Inflammatory macrophage (primary cell): ENCODE measurements at regions not wholly inside any gene's neighbourhood (a gene's known extent, or its start where the extent isn't known, plus 50 kb on each side); places are given as distances from the start of the nearest gene placed in this dataset.

Experiments used
- DNase-seq, 2 donors: peaks; one replicate each; pipeline ENCODE4 v3.0.0-alpha.2; 2020 to 2022

DNA sequence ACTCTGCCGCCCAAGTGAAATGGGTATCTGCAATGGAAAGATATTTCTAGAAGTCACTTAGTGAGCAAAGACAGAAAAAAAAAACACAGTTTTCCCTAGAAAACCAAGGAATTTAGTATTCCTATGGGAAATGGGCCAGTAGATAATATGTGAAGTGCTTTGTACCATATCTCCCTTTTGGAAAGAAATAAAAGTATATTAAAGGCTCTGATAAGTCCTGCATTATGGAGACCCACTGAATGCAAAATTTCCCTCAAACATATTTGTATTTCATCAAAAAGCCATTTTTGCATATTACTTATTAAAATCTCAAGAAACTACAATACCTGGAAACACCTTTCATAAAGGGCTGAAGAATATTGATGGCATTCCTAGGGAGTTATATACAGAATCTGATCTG is 51.6 kb upstream of the DYNLRB2 start:
- DNase-seq, result no peak

DNA sequence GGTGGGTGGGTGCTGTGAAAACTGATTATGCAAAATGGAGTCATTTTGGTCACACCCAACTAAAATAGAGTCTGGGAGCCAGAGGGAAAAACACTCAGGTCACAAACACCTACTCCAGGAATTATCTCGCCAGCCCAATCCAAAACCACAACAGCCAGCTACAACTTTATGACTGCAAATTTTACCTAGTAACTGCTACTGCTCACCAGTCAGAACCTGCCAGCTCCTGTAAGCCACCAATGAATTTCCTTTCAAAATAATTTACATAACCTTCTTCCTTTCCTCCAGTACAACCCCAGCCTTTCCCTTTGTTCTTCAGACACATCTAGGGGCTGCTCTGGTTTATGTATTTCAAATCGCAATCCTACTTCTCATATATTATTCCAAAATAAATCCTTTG is 52.6 kb upstream of the DYNLRB2 start:
- no peak for DNase-seq

DNA sequence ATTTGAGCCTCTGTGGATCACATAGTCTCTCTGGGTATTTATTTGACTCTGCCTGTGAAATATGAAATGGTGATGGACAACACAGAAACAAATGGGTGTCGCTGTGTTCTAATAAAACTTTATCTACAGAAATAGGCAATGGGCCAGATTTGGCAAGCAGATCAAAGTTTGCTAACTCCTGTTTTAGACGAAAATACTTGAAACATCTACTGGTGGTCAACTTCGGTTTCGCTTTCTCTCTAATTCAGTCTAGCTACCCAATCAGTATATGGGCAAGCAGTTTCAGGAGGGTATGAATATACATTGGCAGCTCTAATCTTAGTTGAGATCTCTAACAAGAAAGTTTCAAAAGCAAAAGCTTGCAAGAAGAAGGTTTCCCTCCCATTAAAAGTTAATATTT is 60.1 kb upstream of the DYNLRB2 start:
- DNase-seq, result no peak

DNA sequence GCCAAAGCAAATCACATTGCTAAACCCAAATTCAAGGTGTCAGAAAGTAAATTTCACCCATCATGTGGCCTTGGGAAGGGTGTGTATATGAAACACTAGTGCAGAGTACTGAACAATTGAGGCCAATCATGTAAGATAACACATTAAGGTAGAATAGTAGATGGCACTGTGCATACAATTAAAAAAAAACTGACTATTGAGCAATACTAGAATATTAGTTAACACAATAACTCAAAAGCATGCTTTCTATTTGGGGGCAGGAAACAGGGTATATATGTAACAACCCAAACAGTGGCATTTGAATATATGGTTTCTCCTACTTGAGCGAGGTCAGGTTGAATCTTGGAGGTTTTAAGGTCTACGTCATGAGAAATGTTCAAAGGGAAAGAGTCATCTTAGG is 63.0 kb upstream of the DYNLRB2 start:
- DNase-seq, result no peak

DNA sequence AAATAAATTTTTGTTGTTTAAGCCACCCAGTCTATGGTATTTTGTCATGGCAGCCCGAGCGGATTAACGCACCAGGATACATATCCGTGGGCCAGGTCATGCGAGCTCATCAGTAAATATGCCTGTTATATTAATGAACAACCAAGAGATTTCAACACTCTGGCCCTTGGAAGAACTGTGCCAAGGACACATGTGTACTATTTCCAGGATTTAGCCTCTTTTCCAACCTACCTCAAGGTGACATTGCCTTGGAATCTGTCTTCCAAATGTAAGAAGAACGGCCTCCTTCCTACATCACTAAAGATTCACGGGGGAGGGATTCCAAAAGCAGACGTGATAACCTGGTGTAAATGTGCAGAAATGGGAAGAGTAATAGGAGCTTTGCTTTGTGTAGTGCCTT is 72.8 kb upstream of the DYNLRB2 start:
- no peak for DNase-seq

DNA sequence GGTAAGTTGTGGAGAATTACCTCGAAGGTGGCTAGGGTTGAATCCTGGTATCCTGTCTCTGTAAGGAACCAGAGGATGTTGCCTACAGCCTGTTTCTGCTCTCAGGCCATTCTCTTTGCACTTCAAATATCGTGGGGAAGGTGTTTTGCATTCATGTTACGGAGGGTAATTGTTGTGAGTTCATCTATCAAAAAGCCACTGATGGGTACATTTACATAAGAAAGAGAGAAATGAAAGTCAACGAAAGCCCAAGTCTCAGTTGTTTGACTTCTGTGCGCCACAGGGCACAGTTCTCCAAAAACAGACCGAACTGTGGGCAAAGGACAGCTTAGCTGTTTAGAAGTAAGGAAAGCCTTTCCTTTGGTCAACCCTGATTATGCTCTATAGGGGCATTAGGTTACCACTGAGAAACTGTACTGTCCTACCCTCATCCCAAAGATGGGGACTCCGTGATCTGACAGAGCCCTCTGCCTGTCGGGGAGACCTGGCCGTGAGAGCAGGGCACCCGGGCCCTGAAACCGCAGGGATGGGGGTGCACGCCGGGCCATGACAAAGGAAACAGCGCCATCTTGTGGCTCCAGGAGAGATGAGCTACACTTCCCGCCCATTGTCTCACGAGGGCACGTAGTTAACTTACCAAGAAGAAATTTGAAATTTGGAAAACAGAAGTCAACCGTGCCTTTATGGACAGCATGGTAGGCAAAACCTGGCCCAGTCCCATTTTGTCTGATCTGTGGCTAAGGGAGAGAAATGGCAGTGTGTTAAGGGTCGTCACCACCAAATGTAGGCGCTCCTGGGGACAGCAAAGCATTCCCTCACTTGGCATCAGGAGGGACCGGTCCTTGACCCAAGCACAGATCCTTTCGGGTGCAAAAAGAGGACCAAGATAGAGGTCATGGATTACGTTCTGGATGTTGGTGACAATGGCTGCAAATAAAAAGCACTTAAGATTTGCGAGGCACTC is 74.5 kb upstream of the DYNLRB2 start:
- DNase-seq, result peak; percentile 46 to 59

DNA sequence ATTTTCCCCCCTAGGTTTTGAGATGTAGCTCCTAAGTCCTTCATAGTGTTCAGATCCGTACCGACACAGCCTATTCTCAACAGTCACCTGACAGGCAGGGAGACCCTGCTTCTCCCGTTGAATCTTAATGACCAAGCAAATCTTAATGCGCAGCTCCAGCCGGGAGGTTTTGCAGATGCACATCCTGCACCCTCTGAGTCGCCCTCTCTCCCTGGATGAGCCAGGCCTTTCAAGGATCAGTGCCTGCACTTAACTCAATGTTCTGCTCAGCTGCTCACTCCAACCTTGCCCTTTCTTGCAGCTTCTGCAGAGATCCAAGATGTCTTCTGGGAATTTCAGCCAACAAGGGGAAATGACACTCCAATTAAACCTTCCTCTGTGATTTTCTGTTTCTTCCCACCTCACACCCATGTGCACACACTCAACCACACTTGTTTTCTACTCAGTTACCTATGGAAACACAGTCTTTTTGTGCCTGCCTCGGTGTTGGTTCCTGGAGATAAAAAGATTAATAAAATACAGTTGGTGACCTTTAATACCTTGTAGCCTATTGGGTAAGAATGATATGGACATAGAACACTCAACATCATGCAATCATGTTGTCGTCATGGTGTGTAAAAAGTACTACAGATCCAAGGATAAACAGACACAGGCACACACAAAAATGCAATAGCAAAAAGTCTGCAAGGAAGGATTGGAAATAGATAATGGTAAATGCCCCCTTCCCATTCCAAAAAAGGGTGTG is 76.9 kb upstream of the DYNLRB2 start:
- no peak for DNase-seq

DNA sequence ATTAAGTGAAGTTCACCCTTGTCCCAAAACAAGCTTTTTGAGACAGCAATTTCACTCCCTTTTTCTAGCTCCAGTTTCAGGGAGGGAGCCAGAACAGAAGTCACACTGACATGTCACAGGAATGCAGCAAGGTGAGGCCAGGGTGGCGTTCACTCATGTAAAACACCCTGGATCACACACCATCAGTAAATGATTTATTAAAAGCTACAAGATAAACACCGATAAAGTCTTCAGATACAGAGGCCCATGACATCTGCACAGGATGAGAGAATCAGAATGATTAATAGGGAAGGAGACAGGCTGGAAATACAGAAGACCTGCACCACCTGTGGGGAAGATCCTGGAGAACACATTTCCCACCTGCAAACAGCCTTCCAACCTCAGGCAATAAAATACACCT is 77.5 kb upstream of the DYNLRB2 start:
- no peak for DNase-seq

DNA sequence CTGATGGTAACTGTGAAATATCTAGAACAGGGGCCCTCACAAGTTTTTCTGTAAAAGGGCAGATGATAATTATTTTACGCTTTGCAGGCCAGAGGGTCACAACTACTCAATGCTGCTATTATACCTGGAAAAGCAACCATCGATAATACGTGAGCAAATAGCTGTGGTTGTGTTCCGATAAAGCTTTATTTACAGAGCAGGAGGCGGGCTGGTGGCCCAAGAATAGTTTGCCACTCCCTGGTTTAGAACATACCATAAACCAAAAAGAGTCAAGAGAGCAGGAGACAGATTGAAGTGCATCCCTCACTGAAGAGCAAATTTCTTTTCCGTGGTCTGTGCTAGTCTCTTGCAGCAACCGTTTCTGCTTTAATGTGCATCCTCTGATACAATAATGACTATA is 77.9 kb upstream of the DYNLRB2 start:
- DNase-seq, result no peak

DNA sequence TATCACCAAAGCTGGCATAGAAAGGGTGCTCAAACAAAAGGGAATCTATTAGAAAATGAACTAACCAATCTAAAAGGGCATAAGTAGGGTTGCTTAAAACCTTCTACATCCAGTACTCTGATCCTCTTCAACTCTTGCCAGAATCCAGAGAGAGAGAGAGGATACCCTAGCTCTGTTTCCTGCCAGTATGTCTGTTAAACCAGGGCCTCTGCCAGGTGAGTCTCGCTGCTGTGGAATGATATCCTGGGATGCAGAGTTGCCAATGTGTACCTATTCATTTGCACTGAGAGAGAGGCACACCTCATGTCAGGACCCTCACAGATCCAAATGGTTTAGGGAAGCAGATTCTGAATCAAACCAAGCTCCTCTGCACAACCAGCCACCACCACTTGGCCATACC is 79.8 kb upstream of the DYNLRB2 start:
- DNase-seq, result no peak

DNA sequence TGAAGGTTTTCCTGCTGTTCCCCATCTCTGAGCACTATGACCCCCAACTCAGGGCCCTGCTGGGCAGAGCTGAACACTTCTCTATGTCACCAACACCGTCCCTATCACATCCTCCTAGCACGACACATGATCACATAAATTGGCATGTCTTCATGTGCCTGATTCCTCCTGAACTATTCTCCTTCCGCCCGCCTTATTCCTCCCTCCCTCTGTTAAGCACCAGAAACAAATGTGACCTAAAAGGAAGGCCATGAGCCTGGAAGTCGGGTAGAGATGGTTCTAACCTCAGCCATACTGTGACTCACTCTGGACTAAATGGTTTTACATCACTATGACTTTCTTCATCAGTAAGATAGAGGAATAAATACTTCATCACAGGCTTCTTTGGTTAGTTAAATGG is 80.8 kb upstream of the DYNLRB2 start:
- no peak for DNase-seq

DNA sequence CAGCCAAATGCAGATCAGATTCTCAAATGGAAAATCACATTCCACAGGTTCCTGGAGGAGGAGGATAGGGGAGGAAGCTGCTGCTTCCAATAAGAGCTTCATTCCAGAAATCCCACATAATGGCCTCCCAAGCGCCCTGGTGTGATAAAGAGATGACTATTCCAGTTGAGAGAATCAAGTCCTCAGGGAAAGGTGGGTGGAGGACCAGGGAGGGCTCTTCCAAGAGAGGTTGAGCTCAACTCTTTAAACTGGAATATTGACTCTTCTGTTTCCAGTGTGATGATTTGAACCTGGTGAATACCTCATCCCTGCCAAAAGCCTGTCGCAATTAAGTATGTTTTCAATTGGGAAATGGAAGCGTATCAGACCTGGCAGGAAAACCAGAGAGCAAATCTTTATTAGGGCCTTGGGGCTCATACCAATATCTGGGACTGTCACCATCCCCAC is 81.4 kb upstream of the DYNLRB2 start:
- no peak for DNase-seq

DNA sequence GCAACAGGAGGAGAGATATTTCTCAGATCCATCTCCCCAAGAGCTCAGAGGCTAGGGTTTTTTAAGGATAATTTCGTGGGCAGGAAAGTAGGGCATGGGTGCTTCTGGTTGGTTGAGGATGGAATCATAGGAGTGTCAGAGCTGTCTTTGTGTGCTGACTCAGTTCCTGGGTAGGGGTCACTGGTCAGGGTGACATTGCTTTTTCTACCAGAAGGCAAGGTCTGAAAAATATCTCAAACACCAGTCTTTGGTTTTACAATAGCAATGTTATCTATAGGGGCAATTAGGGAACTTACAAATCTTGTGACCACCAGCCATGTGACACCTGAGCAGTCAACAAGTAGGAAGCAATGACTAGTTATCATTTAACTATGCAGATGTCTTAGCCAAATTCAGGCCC is 82.9 kb upstream of the DYNLRB2 start:
- DNase-seq, result no peak

DNA sequence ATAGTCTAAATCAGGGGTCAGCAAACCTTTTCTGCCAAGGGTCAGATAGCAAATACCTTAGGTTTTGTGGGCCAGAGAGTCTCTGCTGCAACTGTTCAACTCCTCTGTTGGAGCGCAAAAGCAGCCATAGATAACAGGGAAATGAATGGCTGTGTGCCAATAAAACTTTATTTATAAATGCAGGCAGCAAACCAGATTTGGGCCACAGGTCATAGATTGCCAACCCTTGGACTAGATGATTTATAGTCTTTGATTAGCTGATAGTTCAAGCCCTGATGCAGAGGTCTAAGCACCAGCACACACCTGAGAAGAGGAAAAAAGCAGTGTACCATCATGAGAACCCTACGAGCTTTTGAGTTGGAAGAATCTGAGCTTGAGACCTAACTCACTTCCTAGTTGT is 86.0 kb upstream of the DYNLRB2 start:
- DNase-seq, result no peak

DNA sequence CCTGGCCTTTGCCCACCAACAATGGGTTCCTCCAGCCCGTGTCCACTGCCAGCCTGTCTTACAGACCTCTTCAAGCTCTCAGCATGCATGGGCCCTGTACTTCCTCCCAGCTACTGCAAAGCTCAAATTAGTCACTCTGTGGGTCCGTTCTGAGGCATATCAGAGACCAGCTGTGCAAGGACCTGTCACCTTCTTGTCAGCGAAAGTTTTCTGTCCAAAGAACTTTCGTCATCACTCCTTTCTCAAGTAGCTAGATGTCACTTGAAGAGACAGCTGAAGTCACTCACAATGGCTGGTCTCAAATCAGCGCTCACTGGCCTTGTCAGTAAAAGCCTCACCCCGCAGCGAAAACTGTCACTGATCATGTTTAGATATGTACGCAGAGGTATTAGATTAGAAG is 91.4 kb upstream of the DYNLRB2 start:
- no peak for DNase-seq

DNA sequence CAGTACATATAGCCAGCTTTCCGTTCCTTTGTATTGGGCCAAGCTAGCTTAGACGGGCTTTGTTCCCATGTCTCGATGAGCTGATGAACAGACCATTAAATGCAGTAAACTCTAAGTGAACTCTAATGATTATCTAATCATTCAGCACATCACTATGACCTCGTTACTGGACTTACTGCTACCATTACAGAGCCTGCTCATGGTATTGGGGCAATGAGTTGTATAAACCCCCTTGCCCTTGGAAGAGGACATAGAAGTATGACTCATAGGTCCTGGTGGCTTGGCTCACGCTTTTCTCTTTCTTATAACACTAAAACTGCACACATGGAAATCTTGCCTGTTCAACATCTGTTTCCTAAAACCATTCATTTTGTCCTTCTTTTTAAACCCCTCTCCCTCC is 93.6 kb upstream of the DYNLRB2 start:
- no peak for DNase-seq

DNA sequence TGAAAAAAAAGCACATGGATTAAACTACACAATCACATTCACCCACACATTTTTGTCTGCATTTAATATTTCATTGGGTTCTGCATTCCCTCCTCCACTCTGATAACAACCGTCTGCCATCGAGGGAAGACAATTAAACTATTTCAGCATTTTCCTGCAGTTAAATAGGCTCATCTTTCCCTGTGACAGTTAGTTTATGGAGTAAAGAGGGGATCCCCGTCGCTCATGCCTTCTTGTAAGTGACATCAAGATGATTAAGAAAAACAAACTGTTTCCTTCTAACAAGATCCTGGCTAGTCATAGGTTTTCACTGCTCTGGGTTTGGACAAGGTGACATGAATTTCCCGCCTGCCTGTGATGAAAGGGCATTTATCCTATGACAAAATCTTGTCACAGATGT is 98.0 kb upstream of the DYNLRB2 start:
- DNase-seq, result no peak

DNA sequence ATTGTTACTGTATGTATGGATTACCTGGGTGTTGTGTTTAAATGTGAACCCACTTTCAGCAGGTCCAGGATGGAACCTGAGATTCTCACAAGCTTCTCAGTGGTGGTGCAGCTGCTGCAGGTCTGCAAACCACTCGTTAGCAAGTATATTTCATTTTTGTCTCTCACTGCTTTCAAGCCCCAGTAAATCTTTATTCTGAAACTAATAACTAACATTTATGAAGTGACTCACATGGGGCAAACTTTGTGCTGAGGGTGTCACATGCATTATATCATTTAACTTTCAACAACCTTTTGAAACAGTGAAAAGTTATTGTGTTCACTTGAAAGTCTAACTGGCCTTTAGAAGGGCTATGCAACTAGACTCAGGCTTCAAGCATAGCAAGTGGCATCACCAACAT is 98.9 kb upstream of the DYNLRB2 start:
- DNase-seq, result no peak

DNA sequence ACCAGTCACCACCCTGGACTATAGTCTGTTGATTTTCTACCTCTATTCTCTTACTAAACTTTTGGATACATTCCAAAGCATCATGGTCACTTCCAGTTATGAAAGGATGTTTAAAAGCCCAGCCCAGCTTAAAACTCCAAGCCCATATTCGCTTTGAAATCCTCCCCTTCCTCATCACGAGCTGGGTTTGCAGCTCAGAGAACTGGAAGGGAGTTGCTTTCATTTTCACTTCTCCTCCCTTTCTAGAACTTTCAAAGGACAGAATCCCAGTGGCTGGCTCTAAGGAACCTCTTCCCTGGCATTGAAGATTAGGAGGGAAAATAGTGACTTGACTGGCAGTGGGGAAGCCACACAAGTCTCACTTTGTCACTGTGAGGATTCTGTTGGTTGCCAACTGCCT is 100.1 kb upstream of the DYNLRB2 start:
- no peak for DNase-seq

DNA sequence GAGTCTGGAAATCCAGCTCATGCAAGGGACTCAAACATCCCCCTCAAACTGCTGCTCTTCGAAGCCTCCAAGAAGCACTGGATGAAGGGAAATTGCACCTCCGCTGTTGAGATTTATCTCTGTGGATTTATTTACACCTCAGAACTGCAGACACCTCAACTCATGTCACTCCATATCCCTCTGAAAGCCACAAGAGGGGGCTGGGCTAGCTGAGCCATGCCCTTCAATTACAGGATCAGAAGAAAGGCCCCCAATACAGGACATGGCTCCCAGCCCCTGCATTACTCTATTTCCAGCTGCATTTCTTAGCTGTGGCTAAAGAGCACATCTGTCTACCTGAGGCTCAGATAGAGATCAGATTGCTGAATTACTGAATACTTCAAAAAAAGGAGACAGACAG is 103.1 kb upstream of the DYNLRB2 start:
- DNase-seq, result no peak

DNA sequence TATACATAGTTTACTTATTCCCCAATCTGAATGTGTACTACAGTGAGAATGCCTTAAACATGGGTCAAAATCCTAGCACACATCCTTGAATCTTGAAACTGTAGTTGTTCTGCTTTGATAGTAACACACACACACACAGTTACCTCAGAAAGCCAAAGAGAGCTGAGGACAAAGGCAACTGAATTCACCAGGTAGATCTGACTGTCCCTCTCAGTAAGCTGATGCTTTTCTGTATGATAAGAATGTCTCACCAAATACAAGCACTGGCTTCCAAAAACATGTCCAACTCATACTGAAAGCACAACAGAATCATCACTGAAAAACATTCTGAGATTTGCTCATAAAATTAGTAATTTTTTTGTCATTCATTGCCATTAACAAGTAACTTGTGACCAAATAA is 104.3 kb upstream of the DYNLRB2 start:
- DNase-seq, result no peak

DNA sequence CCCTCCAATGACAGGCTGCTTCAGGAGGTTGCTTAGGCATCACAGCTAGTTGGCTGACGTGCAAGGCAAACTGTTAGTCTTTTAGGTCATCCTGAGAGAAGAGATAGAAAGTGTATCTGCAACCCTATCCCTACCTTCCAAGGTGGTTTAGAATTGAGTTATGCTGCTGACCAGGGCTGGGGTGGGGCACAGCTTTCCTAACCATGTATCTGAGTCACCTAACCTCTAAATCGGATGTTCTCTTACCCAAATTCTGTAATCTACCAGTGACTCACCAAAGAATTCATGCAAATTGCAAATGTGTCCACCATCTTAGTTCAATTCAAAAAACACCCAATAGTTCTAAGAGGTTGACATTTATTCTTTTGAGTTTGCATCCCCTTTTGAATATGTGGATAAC is 107.2 kb upstream of the DYNLRB2 start:
- no peak for DNase-seq

DNA sequence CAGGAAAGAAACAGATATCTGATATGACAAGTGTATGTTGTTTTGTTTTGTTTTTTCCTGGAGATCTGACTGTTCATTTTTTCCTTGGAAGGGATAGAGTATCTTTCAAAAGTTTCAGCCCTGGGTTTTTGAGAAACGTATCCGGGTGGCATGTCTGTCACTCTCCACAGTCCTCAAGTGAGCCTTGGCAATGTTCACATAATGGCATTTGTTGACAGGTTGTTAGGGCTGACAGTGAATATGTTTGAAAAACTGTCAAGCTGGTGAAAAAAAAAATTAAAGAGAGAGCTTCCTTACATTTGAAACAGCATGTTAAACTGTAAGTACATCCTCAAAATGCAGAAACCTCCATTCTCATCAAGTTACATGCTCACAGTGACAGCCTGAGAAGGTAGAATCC is 113.0 kb upstream of the DYNLRB2 start:
- DNase-seq, result no peak
